GM21423 (cell line): ENCODE measurements at regions not wholly inside any gene's neighbourhood (a gene's known extent, or its start where the extent isn't known, plus 50 kb on each side); places are given as distances from the start of the nearest gene placed in this dataset.

ENCODE experiments used
- ATAC-seq: cut with Tn5 transposase; IDR thresholded peaks from one replicate; pipeline ENCODE4 v1.9.1; 2021; ENCODE audit warnings: mild to moderate bottlenecking, moderate library complexity; ENCODE audit not compliant: unreplicated experiment

DNA sequence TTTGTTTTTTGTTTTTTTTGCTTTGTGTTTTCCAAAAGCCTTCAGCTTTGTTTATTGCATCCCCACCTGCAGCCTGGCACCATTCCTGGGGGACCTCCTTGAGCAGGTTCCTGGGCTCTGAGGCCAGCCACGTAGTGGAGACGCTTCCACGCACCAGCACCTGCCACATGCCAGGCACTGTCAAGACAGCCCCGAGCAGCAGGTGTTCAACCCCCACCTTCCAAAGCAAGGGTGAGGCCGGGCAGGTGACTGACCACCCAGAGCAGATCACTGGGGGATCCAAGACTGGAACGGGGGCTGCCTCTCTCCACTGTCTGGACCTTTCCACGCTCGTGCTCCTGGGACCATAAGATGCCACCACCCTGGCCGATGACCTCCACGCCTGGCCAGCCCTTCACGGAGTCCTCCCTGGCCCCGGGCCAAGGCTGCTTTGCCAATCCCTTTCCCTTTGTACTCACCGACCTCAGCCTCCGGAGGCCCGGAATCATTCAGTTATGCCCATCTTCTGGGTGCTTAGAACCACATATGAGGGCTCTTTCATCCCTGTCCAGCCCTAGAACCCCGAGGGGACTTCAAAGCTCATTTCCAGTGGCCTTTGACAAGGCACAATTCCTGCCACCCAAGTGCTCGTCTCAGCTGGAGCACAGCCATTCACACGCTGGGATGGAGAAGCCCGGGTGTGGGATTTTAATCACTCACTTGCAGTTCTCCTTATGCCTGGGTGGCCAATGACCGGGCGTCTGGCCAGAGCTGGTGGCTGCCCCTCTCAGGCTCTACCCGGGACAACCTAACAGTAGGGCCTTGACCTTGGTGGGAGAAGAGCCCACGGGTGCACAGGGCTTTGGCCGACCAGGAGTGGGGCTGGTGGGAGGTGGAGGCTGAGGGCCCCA lies 330.8 kb downstream of the NPHP4 start:
- no peak for ATAC-seq

DNA sequence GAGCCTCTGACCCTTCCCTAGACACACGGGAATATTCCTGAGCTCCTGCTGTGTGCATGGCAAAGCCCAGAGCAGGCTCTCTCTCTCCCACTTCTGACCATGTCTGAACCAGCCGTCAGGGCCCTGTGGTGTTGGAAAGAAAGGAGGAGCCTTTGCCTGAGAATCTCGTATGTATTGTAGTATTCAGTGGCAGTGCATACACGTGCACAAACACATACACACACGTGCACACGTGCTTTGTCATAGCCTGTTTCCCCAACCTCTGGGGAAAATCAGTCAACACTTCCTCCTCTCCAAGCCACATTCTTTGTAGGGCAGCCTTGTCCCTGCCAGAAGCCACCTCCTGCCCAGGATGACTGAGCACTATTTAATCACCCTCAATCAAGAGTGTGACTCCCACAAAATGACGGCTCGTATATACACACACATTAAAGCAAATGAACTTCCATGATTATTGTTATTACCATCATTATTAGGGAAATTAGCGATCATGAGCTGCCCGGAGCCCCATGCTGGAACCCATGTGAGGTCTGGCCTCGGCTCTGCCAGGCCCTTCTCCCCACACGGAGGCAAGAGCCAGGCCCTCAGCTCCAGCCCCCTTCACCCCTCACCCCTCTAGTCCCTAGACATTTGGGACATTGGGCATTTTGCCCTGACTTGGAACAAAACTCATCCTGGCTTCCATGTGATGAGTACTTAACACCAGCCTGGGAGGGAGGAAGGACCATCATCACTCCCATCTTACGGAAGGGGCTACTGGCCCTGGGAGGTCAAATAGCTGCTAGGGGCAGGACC lies 331.9 kb downstream of the NPHP4 start:
- ATAC-seq, result no peak

DNA sequence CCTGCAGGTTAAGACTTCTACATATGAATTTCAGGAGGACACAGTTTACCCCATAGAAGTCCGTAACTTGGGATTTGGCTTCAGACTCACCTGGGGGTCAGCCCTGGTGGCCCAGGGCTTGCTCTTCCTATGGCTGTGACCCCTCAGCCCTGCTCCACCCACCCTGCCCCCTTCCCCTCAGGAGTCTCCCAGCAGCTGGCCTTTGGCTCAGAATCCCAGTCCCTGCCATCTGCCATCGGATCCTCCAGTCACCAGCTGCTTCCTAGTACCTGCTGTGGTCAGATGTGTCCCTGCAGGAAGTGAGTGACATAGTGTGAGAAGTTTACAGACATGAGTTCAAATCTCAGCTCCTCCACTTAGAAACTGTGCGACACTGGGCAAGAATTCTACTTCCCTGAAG lies 332.6 kb downstream of the NPHP4 start:
- no peak for ATAC-seq

DNA sequence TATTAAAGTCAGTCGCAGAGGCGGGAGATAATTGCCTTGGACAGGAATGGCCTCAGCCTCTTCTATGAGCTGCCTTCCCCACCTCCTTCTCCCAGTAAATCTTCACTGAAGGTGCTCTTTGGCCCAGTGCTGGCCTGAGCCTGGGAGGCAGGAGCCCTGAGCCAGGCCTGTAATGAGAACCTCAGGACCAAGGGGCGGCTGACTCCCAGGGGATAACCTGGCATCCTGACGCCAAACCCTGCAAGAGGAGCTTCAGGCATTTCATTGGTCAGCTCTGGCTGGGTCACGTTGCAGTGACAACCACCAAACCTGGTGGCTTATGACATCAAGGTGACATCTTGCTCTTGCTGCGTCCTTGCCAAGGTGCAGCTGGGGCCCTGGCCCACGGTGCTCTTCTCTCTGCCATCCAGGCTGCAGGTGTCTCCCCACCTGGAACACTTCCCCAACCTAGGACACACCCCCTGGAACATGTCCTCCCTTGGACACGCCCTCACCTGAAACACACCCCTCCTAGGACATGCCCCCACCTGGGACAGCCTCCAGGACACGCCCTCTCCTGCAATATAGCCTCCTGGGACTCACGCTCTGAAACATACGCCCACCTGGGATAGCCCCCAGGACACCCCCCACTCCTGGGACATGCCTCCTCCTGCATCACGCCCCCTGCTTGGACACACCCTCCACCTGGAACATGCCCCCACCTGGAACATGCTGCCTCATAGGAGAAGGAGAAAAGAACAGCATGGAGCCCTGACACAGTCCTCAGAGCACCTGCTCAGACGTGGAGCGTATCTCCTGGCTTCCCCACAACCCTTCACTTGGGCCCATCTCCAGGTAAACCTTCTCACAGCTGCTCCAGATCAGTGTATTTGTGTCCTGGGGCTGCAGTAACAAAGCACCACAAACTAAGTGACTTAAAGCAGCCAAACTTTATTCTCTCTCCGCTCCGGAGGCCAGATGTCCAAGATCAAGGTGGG lies 333.6 kb downstream of the NPHP4 start:
- no peak for ATAC-seq

DNA sequence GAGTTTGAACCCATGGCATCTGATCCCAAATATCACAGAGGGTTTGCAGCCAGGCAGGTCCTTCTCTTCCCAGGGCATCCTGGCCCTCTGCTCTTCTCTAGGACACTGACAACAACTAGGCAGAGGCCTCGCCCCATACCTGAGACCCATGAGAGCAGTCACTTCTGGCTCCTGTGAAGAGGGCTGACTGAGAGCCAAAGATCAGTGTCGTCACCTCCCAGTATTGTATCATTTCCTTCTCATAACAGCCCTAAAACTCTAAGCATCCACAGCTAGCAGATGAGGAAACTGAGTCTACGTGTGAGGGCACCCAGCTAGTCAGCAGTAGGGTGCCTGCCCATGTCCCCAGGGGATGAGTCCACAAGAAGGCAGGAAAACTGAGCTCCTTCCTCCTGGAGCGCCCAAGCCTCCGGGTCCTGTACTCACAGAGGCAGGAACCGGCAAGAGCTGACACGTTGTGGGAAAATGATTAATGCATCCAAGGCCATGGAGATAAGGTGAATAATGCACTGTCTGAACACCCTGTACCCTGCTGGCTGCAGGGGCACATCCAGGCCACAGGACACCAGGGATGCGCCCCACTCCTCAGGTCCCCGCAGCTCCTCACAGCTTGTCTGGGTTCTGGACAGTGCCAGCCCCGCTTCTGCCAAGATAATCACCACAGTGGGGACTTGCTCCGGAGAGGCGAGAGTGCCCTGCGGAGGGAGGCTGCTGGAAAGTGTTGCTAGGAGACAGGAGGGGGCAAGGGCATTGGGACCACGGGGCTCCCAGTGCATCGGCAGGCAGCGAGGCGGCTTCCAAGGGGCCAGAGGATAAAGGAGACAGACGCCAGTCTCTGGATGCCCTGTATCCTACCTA lies 340.0 kb downstream of the NPHP4 start:
- ATAC-seq, result no peak

DNA sequence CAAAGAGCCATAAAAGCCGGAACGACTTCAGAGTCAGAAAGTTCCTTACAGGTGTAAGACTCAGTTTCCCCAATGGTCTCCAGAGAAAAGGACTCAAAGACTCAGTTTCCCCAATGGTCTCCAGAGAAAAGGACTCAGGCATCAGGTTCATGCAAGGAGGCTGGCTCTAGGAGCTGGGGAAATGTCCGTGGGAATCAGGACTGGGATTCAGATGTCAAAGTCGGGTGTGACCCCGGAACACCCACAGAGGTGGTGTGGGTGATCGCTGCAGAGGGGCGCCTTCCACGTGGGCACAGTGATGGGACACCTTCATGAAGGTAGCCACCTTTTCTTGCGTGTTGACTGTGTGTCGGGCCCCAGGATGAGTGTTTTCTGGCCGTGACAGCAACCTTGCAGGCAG lies 340.8 kb downstream of the NPHP4 start:
- no peak for ATAC-seq

DNA sequence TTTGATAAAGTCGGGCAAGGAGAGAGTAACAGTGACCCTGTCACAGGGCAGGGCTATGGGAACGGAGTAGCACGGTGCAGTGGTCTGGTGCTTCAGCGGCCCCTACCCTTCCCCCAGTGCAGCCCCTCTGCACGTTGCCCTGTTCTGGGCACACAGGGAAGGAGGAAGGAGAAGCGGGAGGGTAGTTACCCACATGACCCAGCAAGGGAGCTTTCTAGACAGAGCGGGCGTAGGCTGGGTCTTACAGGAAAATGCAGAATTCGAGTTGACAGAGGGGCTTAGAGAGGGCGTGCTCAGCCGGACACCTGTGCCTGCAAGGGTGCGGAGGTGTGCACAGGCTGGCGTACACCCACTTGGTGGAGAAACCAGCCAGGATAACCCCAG lies 341.2 kb downstream of the NPHP4 start:
- ATAC-seq, result no peak

DNA sequence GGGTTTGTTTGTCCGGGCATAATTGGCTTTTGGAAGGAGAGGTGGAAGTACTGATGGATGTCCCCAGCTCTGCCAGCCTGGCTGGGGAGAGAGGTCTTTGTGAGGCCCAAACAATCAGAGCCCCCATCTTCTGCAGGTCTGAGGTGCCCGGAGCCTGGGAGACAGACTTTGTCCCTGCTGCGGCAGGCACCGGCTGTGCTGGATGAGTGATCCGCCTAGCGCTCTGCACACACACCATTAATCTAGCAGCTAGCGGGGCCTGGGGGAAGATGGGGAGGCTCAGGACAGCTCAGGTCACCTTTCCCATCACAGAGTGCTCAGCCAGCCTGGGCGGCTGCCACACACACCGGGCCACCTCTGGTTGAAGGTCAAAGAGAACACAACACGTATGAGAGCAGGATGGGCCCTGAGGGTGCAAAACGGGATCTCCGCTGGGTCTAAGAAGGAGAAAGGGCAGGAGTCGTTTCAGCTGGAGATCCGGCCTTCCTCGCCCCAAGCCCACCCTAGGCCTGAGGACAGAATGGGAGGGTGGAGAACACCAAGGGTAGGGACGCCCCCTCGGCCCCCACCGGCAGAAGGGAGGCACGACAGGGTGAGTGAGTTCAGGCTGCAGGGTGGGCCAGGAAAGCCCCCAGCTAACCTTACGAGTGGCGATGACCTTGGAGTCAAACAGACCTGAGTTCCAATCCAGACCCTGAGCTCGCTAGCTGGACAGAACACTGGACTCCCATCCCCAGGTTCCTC lies 341.8 kb downstream of the NPHP4 start:
- ATAC-seq, result no peak

DNA sequence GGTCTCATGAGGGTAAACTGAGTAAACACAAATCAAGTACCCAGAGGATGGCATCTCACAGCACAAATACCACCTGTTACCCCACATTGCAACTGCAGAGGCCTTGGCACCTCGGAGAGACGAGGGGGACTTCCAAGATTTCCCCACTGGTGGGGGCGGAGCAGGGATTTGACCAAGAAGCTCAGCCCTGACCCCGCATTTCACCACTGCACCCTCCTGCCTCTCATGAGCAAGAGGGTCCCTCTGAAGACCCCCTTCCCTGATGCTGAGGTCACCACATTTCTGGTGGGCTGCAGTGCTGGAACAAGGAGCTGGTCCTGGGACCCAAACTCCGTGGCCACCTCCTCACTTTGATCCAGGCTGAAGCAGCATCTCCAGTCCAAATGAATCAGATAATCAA lies 342.4 kb downstream of the NPHP4 start:
- no peak for ATAC-seq

DNA sequence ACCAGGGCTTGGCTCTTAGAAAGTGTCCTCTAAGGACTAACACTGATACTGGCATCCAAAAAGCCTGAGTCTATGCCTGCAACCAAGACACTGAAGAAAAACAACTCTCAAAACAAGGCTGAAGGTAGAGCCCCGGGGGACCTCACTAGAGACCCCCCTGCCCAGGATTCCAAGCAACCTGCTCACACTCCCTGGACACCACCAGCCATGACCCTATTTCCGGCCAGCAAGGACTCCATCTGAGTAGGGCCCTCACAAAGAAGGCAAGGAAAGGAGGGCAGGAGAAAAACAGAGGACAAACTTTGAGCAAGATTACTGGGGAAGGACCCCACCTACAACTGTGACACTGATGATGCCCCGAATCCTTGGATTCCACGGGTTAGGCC lies 343.1 kb downstream of the NPHP4 start:
- no peak for ATAC-seq

DNA sequence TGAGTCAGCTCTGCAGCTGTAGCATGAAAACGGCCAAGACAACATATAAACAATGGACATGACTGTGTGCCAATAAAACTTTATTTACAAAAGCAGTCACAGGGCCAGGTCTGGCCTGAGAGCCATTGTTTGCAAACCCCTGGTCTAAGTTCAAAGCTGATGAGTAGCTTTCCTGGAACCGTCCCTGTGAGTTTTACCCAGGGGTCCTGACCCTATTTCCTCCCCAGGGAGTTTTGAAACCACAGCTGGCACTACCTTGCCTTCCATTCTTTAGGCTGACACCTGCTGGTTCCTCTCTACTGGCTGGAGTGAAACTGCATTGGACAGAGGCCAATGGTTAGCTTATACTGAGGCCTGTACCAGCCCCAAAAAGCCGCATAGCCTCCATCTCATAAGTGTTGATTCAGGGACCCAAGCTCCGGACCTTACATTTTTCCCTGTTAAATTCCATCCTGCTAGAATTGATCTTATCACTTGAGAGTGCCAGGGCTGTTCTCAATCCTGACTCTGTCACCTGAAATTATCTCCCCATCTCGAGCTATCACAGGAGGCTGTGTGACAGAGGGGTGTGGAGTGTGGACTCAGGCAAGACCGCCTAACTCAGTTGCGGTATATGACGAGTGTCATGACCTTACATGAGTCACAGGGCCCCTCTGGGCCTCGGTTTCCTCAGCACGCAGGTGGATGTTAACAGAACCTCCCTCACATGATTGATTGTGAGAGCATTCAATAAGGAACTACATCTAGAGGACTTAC lies 343.6 kb downstream of the NPHP4 start:
- no peak for ATAC-seq

DNA sequence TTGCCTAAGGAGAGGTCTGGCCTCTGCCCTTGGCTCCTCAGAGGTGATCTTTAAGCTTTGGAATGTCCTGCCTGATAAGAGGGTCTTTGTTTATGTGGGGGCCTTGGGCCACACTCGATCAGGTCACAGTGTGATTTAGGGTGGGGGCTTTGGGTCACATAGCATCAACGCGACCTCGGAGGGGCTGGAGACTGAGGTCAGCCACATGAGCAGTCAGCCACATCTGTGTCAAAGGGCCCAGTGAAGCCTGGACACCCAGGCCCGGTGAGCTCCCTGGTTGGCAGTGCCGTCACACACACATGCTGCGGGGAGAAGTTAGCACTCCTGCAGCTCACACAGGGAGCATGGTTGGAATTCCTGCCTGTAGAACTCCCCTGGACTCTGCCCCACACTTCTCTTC lies 345.0 kb downstream of the NPHP4 start:
- no peak for ATAC-seq

DNA sequence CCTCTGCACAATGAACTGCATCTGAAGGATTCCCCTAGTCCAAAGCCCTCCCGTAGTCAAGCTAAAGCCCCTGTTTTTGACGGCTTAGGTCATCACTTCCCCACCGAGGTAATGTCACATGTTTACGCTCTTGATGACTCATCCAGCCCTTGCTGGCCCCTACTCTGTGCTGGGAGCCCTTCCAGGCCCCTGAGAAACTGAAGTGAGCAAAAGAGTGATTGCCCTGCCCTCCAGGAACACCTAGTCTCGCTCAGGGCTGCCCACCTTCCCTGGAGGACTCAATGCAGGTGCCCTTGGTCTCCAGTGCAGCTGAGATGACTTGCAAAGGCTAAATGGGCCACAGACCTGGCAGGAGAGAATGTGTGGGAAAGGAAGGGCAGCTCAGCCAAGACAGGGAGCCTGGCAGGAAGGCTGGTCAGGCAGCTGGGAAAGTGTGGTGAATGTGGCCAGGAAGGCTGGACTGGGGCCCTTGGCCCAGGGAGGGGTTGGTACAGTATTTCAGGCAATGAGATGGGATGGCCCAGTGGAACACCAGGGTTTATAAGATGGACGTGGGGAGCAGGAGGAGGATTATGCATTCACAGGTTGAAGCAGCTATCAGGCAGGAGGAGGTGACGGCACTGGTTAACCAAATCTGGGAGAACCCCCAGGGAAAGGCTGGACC lies 345.6 kb downstream of the NPHP4 start:
- ATAC-seq, result no peak

DNA sequence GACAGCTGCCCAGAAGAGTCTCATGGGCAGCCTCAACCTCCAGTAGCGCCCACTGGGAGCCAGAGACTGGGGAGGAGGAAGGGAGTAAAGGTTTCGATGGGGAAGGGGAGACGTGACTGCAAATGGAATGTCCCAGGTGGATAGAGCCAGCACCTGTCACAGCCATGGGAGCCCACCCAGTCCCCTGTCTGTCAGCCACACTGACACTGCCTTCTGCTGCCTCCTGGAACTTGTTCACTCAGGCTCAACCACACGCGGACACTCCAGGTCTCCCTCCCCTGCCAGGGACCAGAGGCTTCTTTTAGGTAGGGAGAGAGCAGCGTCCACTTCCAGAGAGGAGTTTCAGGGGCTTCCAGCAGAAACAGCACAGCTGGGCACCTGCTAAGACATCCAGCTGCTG lies 346.3 kb downstream of the NPHP4 start:
- ATAC-seq, result no peak

DNA sequence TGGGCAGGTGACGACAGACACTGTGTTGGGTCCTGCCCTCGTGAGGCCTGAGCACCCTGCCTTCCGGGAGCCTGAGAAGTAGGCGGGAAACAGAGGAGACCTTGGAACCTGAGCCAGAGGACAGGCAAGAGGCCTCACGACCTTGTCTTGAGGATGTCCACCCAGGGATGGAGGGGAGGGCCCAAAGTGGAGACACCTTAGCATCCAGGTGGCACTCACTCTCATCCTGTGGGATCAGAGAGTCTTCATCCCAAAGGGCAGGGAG lies 347.2 kb downstream of the NPHP4 start:
- ATAC-seq, result no peak

DNA sequence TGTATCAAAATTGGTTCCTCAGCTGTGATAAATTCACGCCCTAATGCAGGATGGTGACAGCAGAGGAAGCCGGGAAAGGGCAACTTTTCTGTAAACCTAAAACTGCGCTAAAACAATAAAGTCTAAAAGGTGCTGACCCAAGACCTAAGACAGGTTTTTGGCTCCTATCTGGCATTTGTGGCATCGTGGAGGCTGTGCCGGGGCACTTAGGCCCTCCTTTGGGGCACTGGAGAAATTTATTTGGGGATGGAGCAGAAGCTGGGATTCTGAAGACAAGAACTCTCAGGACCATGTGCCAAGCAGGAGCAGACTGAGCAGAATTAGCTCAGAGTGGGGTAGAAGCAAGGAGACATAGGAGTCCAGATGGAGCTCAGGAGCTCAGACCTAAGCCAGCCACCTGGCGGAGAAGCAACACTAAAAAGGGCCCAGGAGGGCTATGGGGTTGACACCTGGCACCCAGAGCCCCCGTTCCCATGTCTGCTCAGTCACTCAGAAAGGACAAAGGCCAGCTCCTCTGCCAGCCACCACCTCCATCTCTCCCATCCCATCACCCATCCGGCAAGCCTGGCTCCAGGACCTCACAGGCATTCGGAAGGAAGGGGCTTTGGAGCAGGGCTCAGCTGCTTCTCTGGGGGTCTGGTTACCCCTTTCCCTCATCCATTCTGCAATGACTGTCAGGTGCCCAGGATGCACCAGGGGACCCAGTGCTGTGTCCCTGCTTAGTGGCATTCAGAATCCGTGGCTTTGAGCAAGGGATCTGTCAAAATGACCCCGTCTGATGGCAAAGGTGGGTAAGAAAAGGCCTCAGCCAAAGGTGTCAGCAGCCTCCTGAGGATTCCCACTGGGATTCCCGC lies 347.7 kb downstream of the NPHP4 start:
- ATAC-seq, result no peak

DNA sequence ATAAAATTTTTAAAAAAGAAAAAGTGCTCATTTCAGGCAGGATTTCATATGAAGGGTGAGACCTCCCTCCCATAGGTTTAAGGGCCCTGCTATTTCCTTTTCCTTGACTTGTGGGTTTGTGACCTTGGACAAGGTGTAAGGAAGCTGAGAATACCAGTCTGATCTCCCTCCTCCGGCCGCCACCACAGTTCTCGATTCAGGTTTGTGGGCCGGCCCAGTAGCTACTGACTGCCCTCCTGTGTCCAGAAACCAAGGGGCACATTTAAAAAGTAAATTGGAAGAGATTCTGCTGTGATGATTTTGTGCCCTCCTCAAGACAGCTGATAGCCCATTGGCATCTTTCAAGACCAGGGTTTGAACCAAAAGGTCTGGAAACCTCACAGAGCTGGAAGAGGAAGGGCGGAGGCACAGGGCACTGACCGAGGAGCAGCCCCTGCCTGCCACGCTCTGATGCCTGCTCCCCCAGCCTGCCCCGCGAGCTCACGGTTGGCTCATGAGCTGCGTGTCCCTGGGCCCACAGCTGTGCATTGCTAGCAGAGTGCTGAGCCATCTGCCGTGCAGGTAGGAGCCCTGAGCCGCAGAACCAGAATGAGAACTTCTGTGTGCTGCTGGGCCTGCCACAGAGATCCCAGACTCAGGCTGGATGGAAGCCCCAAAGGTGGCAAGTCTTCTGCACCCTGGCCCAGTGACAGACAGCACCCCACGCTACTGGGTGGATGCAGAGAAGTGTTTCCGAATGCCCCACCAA lies 348.7 kb downstream of the NPHP4 start:
- ATAC-seq, result no peak
